ENCODE measurements at regions not wholly inside any gene's neighbourhood (a gene's known extent, or its start where the extent isn't known, plus 50 kb on each side); places are given as distances from the start of the nearest gene placed in this dataset.

- FAIRE-seq = no peak
- no peaks in the 10 kb centered on the region for H3K23me2 ChIP-seq (ENCODE audit: low read depth, low read length)
- no peak overlapping the region for H3K9ac ChIP-seq (replicated peaks in 1 of 4; ENCODE audit: extremely low read depth in 1 of 4, low read depth in 3 of 4, low read length in 3 of 4)
- H2BK12ac ChIP-seq (ENCODE audit: low read depth, low read length) = no peak overlapping the region
- no peak overlapping the region for H2BK120ac ChIP-seq (replicated peaks; ENCODE audit: low read depth, low read length)
- H3K4me3 ChIP-seq (ENCODE audit: extremely low read depth in 1 of 4, insufficient read depth in 2 of 4, low read depth in 3 of 4, low read length in 4 of 4) = no peak overlapping the region
- H3K79me1 ChIP-seq (ENCODE audit: low read depth, low read length) = no peaks in the 10 kb centered on the region
- no peak overlapping the region for H2AK5ac ChIP-seq (ENCODE audit: low read depth, low read length)
- CTCF ChIA-PET (ENCODE audit: partially characterized antibody) = no interaction called here
- no peak overlapping the region for H3K4me2 ChIP-seq (ENCODE audit: insufficient read depth in 1 of 2, low read depth in 2 of 2, low read length in 2 of 2)
- no peaks in the 10 kb centered on the region for H3K36me3 ChIP-seq (ENCODE audit: control insufficient read depth in 2 of 4, insufficient read depth in 4 of 4, low read length in 3 of 4)
- no peak overlapping the region for H4K91ac ChIP-seq (replicated peaks; ENCODE audit: insufficient read length, low read length)
- no peak overlapping the region for H3K27ac ChIP-seq (ENCODE audit: low read depth, low read length)
- no peak overlapping the region for H3K18ac ChIP-seq (ENCODE audit: extremely low read depth, low read length)
- H2BK20ac ChIP-seq (ENCODE audit: low read length) = no peak overlapping the region
- H3K4ac ChIP-seq (replicated peaks; ENCODE audit: insufficient read length, low read depth, low read length) = no peak overlapping the region
- H4K8ac ChIP-seq (ENCODE audit: extremely low read depth, insufficient read depth, low read length) = no peak overlapping the region
- H2BK5ac ChIP-seq (ENCODE audit: low read depth, low read length) = no peak overlapping the region
- H4K5ac ChIP-seq (ENCODE audit: insufficient read length, low read depth, low read length) = no peak overlapping the region
- POLR2A ChIA-PET (ENCODE audit: partially characterized antibody) = no interaction called here
- H4K20me1 ChIP-seq (replicated peaks in 1 of 2; ENCODE audit: control insufficient read depth in 1 of 2, insufficient read depth in 2 of 2, low read length in 2 of 2) = no peaks in the 10 kb centered on the region
- H3K27me3 ChIP-seq (replicated peaks in 1 of 4; ENCODE audit: control insufficient read depth in 3 of 4, extremely low read depth in 1 of 4, insufficient read depth in 3 of 4, low read length in 3 of 4) = no peaks in the 10 kb centered on the region
- no peak for DNase-seq (ENCODE audit: low read depth in 1 of 2, low spot score in 2 of 2)
- 87% methylated on average over 3 of the region's 3 CpGs; no CpG with 5 or more reads in 1 of the 2 experiments for WGBS, 2 experiments (ENCODE audit: extremely low coverage in 1 of 2, insufficient coverage in 1 of 2, insufficient read length in 1 of 2, insufficient replicate concordance in 2 of 2, low coverage in 1 of 2, low lambda C conversion rate in 2 of 2, missing lambda C conversion rate in 1 of 2)
- H2BK15ac ChIP-seq (ENCODE audit: low read length) = no peak overlapping the region
- H3K79me2 ChIP-seq (ENCODE audit: control insufficient read depth in 1 of 2, insufficient read depth in 2 of 2, low read length in 2 of 2) = no peaks in the 10 kb centered on the region
- no peak overlapping the region for H3K56ac ChIP-seq (replicated peaks; ENCODE audit: insufficient read length, low read depth, low read length)
- H3K14ac ChIP-seq (ENCODE audit: insufficient read length) = no peak overlapping the region
- no peaks in the 10 kb centered on the region for H3K9me3 ChIP-seq (ENCODE audit: insufficient read depth in 2 of 2, low read depth in 1 of 2, low read length in 1 of 2)
- H3K4me1 ChIP-seq (replicated peaks in 1 of 4; ENCODE audit: control insufficient read depth in 3 of 4, insufficient read depth in 4 of 4, low read length in 3 of 4) = no peaks in the 10 kb centered on the region
- H2AFZ ChIP-seq (ENCODE audit: low read length) = no peak overlapping the region
- H3K23ac ChIP-seq (ENCODE audit: insufficient read length) = no peak overlapping the region
- no peak for TF ChIP-seq EP300 (IDR thresholded peaks at IDR 0.05; ENCODE audit: borderline replicate concordance in 1 of 2, low read depth in 2 of 2, low read length in 2 of 2)
- TF ChIP-seq KDM1A (IDR thresholded peaks at IDR 0.05; ENCODE audit: borderline replicate concordance, low read length) = no peak
Observed at GRCh38 chr1:80427881-80428280, 1372.9 kb upstream of the ADGRL2 start.

All from H1 (cell line).